HG02870 (cell line): ENCODE measurements at regions not wholly inside any gene's neighbourhood (a gene's known extent, or its start where the extent isn't known, plus 50 kb on each side); places are given as distances from the start of the nearest gene placed in this dataset.

ENCODE experiments used
- ATAC-seq: cut with Tn5 transposase; IDR thresholded peaks from one replicate; pipeline ENCODE4 v1.9.1; 2021; ENCODE audit warnings: mild to moderate bottlenecking, moderate library complexity; ENCODE audit not compliant: unreplicated experiment

DNA sequence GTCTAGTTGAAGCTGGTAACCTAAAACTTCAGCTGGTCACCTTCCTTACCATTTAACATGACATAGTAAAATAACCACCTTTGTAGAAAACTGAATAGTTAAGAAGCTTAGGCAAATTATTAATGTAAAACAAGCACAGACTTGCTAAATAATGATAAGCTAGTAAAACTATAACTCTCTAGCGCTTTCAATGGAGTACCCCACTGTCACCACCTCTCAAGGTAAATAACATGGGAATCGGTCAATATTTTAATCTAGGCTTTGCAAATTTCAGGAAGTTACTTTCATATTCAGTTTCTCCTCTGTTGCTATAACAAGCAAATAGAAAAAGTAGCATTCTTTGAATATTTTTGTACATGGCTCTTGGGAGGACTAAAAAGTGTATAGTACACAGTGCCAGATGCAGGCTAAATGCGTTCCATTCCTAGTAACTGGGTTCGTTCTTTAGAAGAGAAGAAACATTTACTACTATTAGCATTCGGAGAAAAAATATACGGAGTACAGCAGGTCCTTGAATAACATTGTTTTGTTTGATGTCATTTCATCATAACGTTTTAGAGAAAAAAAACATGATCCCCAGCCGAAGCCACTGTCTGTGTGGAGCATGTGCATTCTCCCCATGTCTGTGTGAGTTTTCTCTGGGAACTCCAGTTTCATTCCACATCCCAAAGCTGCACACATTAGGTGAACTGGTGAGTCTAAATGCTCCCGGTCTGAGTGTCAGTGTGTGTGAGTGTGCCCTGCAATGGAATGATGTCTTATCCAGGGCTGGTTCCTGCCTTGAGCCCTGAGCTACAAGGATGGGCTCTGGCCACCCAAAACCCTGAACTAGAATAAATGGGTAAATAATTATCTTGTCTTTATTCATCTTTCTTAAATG is 52.5 kb downstream of the EPRS1 start:
- ATAC-seq = no peak

DNA sequence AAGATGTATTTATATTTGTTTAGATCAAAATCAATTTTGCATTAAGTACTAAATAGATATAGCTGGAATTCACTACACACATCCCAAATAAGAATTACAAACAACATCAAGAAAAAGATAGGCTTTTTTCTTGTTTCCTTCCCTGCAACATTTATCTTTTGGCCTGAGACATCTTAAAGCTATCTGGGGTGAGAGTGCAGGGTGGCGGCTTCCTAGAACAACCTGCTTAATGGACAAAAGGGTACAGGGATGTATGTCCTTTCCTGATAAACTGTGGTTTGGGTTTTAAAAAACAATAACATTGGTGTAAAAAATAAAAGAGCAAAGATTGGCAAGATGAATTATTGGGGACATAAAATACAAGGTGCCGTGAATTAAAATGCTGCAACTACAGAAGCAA is 54.4 kb downstream of the EPRS1 start:
- no peak for ATAC-seq

DNA sequence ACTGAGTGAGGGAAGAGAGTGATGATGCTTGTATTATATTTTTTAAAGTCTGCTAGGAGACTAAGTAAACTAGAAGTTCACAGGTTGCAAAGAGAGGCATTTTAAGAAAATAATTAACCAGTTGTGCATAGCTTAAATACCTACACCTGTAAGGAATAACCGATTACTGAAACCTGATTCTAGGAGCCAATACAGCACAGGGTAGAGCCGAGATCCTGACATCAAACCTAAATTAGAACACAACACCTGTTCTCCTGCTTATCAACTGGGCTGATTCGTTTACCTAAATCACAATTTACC is 54.8 kb downstream of the EPRS1 start:
- ATAC-seq = no peak

DNA sequence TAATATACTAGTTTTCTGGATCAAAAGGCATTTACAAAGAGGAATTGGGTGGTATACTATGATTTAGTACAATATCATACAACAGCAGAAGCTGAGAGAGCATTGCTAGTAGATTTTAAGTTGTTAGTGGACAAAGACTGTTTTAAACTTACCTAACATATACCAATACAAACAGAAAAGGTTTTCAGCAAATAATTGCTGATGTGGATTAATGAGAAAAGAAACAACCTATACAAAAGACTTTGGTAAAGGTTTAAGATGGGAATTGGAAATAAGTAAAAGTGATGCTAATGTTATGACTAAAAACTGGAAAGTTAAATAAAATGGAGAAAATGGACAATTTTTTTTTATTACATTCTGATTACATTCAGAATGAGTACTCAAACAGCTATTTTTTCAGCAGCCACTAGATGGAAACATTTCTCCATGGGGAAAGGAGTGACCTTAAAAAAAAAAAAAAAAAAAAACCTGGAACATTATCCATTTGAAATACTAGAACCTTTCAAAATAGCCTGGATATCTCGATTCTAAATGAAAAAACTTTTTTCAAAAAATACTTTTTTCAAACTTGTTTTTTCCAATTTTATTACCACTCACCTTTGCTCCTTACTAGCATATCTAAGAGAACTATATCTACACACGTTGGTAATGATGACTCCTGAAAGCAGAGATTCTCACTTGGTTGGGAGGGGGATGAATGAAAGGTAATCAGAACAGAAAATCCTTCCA is 55.4 kb downstream of the EPRS1 start:
- ATAC-seq = no peak

DNA sequence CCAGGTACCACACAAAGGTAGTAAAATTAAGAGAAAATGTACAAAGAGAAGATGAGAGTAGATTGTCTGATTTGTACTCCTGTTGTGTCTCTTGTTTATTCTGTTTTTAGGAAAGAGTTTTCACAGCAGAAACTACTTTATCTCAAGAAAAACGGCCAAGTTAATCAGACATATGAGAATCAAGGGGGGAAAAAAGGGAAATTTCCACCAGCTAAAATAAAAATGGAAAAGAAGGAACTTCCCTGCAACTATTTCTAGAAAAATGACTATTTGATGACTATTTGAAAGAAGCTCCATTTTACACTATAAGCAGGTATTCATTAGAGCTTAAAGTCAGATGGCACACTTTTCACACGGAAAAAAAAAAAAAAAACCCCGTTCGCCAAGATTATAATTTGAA is 56.5 kb downstream of the EPRS1 start:
- no peak for ATAC-seq

DNA sequence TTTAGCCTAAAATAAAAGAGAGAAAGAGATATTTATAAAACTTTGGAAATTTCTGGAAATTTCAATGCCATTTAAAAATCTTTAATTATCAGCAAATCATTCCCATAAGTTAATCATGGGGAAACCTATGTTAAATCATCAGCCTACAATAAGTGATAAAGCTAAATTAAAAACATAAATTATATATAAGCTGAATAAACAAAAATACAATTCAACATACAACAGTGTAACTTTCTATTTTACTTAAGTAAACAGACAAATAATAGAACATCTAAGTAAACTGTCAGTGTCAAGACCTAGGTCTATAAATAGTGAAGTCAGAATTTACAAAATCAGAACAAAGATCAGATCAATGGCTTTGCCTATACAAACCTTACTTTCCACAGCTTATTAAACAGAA is 57.5 kb downstream of the EPRS1 start:
- ATAC-seq = no peak

DNA sequence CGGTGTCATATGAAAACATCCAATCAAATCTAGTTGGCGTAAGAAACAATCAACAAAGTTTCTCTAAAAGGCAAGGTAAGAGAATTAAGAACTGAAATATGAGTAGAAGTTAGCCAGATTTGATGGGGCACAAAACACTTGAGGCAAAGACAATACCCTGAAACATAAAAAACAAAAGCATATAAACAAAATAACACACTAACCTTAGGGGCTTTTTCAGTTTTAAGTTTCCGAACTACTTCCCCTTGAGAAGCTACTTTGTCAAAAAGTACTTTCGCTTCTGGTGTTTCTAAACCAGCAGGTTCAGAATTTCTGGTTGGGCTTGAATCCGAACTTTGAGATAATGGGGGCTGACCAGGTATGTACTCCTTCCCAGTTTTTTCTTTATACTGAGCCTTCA is 57.9 kb downstream of the EPRS1 start:
- ATAC-seq = peak; percentile 89

DNA sequence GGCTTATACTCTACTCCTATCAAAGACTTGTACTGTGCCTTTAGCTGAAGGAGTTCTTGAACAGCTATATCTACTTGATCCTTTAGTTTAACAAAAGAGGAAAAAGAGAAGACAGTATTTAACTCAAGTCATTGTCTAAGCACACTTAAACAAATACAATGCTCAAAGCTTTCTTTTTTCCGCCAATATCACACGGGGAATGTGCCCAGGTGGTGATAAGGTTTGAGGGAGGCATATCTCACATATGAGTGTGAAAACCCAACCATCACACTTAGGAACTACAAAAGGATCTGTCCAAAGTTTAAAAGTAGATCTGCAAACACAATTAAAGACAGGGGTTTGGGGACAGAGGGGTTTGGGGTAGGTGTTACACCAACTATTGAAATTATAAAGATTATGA is 59.0 kb upstream of the SLC30A10 start:
- no peak for ATAC-seq

DNA sequence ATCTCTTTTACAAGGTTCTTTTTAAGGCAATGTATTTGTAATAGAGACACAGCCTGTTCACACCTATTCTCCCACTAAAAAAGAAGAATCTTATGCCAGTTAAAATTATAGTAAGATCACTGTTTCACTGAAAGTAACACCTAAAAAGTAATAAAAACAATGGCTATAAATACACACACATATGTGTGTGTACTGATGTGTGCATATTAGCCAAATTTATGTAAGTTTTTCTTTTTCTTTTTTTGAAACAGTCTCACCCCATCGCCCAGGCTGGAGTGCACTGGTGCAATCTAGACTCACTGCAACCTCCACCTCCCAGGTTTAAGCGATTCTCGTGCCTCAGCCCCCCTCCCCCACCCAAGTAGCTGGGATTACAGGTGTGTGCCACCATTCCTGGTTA is 56.8 kb upstream of the SLC30A10 start:
- no peak for ATAC-seq
